HG02970 (cell line): ENCODE measurements at regions not wholly inside any gene's neighbourhood (a gene's known extent, or its start where the extent isn't known, plus 50 kb on each side); places are given as distances from the start of the nearest gene placed in this dataset.

Source experiments
- ATAC-seq: cut with Tn5 transposase; IDR thresholded peaks from one replicate; pipeline ENCODE4 v1.9.1; 2021; ENCODE audit warnings: mild to moderate bottlenecking, moderate library complexity, moderate number of reproducible peaks; ENCODE audit not compliant: unreplicated experiment, low FRiP score

GRCh38 chr1:221394011-221394544 lies 347.8 kb downstream of the DUSP10 start:
- ATAC-seq: no peak

DNA sequence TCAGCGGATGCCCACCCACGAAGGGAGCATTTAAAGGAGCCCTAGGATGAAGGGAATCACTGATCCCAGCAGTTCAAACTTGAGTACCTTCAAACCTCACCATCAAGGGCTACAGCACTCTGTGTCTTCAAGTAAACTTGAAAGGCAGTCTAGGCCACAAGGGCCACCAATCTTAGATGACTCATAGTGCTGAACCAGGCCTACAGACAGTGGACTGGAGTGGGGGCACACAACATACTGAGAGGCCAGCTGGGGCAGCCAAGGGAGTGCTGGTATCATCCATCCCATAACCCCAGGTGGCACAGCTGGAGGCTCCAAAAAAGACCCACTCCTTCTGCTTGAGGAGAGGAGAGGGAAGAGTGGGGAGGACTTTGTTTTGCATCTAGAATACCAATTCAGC lies 345.4 kb downstream of the DUSP10 start:
- no peak for ATAC-seq

DNA sequence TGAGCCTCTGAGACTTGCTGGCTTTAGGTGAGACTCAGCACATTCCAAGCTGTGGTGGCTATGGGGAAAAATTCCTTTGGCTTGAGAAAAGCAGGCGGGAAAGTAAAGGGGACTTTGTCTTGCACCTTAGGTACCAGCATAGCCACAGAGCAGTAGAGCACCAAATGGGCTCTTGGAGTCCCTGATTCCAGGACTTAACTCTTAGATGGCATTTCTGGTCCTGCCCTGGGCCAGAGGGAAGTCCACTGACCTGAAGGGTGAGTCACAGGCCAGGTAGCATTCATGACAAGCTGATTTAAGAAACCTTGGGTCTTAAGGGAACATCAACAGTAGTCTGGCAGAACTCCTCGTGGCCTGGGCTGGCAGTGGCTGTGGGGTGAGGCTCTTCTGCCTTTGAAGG lies 344.7 kb downstream of the DUSP10 start:
- no peak for ATAC-seq

- ATAC-seq: no peak
Measured at GRCh38 chr1:221397606-221398005, 344.3 kb downstream of the DUSP10 start.

DNA sequence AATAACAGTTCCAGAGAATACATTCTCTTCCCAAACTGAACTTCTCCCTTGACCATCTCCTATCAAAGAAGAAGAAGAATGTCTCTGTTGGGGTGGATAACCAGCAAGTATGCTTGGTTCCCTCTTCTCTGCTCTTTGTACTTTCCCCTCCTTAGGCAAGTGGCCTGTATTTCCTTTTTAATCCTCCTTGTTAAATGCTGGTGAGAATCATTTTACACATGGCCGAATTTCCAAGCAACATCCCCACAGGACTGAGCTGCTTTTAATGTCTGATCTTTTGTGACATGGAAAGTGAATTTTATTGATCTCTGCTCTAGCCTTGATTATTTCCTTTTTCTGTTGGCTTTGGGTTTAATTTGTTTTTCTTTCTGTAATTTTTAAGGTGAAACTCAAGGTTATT lies 336.7 kb downstream of the DUSP10 start:
- ATAC-seq: no peak

DNA sequence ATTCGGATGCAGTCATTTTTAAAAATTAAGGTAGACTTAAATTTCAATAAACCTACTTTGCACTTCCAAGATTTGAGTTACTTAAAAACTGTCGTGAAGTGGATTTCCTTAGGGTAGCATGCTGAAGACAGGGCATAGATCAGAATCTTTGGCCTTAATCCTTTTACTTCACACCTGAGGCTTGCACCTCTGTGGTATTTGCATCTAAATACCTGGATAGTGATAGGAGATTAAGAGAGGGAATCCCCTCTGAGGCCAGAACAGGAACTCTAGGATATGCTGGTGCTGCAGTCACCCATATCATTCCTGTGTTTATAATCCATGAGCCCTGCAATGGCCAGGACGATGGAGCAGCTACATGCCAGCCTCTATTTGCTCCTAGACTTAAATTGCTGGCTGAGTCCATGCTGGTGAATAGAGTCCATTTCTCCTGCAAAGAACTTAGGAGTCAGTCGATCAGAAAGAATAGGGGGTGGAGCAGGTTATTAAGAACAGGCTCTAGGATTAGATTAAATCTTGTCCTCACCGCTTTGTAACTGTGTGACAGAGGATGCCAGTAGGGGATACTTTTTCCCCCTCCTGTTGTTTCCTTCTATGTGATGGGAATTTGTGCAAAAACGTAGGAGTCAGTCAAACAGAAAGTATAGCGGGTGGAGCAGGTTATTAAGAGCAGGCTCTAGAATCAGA lies 333.6 kb downstream of the DUSP10 start:
- ATAC-seq: no peak

- no peak for ATAC-seq
Measured at GRCh38 chr1:221411283-221411682, 330.6 kb downstream of the DUSP10 start.

DNA sequence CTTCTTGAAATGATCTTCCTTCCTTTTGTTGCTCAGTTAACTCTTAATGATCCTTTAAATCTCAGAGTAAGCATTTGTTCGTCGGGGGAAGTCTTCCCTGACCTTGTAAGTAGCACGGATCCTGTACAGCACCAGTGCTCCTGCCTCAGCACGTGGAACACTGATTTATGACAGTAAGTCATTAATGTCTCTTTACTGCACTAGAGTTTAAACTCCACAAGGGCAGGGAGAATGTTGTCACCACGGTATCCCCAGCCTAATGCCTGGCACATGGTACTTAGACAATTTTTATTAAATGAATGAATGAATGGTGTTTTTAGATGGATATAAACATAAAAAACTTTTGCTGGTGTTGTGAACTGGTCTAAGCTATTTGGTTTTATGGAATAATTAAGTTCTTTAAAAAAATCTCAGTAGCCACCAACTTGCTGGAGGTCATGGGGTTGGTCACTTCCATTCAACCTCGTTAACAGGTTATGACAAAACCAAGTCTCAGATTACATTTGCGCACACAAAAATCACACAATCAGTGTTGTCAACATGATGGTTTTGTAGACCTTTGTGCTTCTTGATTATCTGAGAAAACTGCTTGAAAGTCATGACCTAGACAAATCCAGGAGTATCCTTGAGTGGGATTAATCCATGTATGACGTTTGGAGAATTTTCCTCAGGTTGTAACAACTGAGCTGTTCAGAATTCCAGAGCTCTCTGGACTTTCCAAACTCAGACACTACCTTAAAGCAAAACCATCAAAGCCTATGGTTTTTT lies 326.9 kb downstream of the DUSP10 start:
- no peak for ATAC-seq

- ATAC-seq: no peak
Measured at GRCh38 chr1:221415651-221416050, 326.2 kb downstream of the DUSP10 start.

DNA sequence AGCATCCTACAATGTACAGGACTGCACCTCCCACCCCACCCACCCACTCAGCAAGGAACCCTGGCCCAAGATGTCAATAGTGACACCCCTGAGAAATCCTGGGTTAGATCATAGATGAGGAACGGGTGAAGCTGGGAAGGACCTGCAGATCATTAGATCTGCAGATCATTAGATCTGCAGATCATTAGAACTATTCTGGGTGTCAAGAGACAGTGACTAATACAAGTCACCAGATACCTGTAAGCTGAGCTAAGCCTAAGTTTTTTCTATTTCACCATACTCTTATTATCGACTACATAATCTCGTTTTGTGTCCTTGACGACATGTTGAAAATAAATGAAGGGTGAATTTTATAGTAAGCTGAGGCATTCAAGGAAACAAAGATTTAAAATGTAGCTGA lies 325.7 kb downstream of the DUSP10 start:
- no peak for ATAC-seq

DNA sequence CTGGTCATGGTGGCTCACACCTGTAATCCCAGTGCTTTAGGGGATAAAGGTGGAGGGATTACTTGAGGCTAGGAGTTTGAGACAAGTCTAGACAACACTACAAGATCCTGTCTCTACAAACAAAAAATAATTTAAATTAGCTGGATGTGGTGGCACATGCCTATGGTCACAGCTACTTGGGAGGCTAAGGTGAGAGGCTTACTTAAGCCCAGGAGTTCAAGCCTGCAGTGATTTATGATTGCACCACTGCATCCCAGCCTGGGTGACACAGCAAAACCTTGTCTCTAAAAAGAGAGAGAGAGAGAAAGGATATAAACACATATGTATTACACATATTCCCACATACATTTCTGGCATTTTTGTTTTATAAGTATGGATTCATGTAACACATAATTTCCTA lies 325.2 kb downstream of the DUSP10 start:
- ATAC-seq: no peak

GRCh38 chr1:221418346-221418745 lies 323.5 kb downstream of the DUSP10 start:
- no peak for ATAC-seq

DNA sequence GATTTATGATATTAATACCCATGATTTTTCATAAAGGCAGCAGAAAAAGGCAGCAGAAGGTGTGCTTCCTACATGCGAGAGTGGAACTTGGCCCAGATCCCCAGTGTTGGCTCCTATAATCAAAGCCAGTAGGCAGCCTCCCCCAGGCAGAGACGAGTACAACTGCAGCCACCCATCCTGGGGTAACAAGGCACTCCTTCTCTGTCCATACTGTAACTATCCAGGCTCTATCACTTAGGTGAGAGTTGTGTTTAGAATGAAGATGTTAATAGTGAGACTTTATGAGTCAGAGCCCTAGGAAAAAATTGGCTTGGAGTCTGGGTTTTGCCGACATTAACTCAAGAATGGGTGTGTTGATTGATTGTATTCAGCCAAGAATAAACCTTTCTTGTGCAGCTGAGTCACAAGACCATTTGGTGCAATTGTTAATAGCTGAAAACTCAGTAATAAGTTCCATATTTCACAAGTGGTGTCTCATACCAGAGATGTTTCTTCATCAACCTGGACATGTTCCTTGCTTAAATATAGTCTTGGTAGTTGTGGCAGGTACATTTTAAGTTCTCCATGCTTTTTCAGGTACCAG lies 322.3 kb downstream of the DUSP10 start:
- no peak for ATAC-seq

- ATAC-seq: no peak
Measured at GRCh38 chr1:221429264-221429663, 312.6 kb downstream of the DUSP10 start.

GRCh38 chr1:221430152-221430960 lies 311.5 kb downstream of the DUSP10 start:
- no peak for ATAC-seq

DNA sequence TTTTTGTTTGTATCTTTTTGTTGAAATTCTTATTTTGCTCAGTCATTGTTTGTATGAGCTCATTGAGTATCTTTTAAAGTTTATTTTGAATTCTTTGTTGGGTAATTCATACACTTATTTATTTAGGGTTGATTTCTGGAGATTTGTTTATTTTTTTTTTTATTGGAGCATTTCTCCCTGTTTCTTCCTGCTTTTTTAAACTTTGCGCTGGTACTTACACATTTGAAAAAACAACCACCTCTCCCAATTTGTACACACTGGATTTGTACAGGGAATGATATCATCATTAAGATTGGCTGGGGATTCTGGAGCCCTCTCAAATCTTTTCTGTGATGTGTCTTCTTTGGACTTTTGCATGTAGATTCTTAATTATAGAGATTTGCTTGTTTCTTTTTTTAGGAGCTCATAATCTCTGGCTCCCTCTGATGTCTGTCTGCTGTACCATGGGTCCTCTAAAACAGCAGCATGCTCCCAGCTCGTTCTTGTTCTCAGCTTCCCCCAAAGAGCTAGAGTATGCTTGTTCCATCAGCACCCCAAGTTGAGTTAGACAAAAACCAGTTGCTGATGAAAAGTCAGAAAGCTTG lies 310.7 kb downstream of the DUSP10 start:
- no peak for ATAC-seq

GRCh38 chr1:221431961-221432360 lies 309.9 kb downstream of the DUSP10 start:
- no peak for ATAC-seq

GRCh38 chr1:221435504-221435904 lies 306.4 kb downstream of the DUSP10 start:
- peak; percentile 51 for ATAC-seq

GRCh38 chr1:221437171-221437570 lies 304.7 kb downstream of the DUSP10 start:
- ATAC-seq: no peak

GRCh38 chr1:221437926-221438325 lies 304.0 kb downstream of the DUSP10 start:
- no peak for ATAC-seq
